ENCODE measurements at regions not wholly inside any gene's neighbourhood (a gene's known extent, or its start where the extent isn't known, plus 50 kb on each side); places are given as distances from the start of the nearest gene placed in this dataset.
A peak's percentile ranks its signal among the peaks of the same experiment; 100 is the strongest.

DNA sequence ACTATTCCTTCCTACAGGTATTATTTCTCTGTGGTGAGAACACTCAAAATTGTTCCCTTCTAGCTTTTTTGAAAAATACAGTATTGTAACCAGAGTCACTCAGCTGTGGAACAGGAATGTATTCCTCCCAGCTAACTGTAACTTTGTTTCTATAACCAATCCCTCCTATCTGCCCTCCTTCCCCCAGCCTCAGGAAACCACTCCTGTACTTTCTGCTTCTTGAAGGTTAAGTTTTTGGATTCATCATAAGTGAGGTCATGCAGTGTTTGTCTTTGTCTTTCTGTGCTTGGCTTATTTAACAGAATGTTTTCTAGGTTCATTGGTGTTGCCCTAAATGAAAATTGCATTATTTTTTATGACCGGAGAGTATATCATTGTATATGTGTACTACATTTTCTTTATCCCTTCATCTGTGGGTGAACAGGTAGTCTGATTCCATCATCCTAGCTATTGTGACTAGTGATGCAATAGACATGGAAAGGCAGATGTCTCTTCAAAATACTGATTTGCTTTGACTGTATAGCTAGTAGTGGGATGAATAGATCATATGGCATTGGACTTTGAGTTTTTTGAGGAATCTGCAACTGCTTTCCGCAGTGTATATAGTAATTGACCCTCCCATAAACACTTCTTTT lies 112.9 kb upstream of the GRK3 start:
- Histone ChIP-seq H4K8ac (ENCODE audit: low read depth in 2 of 2, low read length in 2 of 2) (no peak overlapping the region), H3K79me1 (ENCODE audit: low read depth in 1 of 2, low read length in 2 of 2) (peaks cover 16 to 62% of the 10 kb centered on the region in 2 experiments), H4K5ac (ENCODE audit: low read depth, low read length) (no peak overlapping the region), H2BK20ac (ENCODE audit: low read depth, low read length) (no peak overlapping the region), H2BK15ac (ENCODE audit: low read depth, low read length) (no peak overlapping the region), H2AK9ac (replicated peaks; ENCODE audit: low read depth, low read length, poor library complexity) (no peak overlapping the region), H3K56ac (ENCODE audit: extremely low read depth, insufficient read depth, low read length) (no peak overlapping the region), H4K20me1 (ENCODE audit: insufficient read depth, low read length) (peaks cover 60% of the 10 kb centered on the region), H3K4me3 (ENCODE audit: insufficient read depth, low read depth, low read length) (no peak overlapping the region), H3K27me3 (ENCODE audit: control insufficient read depth, insufficient read depth, low read length) (no peaks in the 10 kb centered on the region), H3K14ac (replicated peaks; ENCODE audit: low read depth, low read length) (no peak overlapping the region), H3K36me3 (ENCODE audit: control insufficient read depth, insufficient read depth, low read length) (peaks cover 10% of the 10 kb centered on the region), H3K9ac (ENCODE audit: low read depth, low read length) (0 out of 2 replicates have a peak overlapping the region, but pooled peaks have one; percentile 13), H3K4ac (ENCODE audit: low read depth, low read length) (no peak overlapping the region), H3K18ac (ENCODE audit: low read depth, low read length) (no peak overlapping the region), H2BK120ac (ENCODE audit: low read depth, low read length) (no peak overlapping the region), H3K9me3 (ENCODE audit: control insufficient read depth, insufficient read depth, low read length) (no peaks in the 10 kb centered on the region), H3K23ac (ENCODE audit: low read depth, low read length) (no peak overlapping the region), H2AFZ (replicated peaks; ENCODE audit: low read length, poor library complexity) (no peak overlapping the region), H3K4me2 (ENCODE audit: low read depth, low read length) (peak overlapping the region; percentile 53), H2BK5ac (ENCODE audit: low read depth, low read length, poor library complexity, severe bottlenecking) (no peak overlapping the region), H3K9me1 (ENCODE audit: insufficient read depth, low read length) (peaks cover under 1% of the 10 kb centered on the region), H3K4me1 (ENCODE audit: control insufficient read depth, insufficient read depth, low read length) (peaks cover 15% of the 10 kb centered on the region), H2AK5ac (ENCODE audit: low read depth, low read length) (no peak overlapping the region), H4K91ac (ENCODE audit: insufficient read depth, low read depth, low read length) (no peak overlapping the region), H3K27ac (ENCODE audit: insufficient read depth, low read length) (no peak overlapping the region)
- WGBS, 2 experiments (ENCODE audit: extremely low coverage in 2 of 2, insufficient read length in 1 of 2): no CpG with 5 or more reads among the region's 2 CpGs
- TF ChIP-seq RCOR1 (IDR thresholded peaks at IDR 0.05; ENCODE audit: insufficient replicate concordance, low read length) (no peak), CEBPB (IDR thresholded peaks at IDR 0.05; ENCODE audit: low read depth, low read length) (peak; percentile 85)
- intact Hi-C loops (cut with micrococcal nuclease) (no loop called here), in situ Hi-C loops (cut with MboI; ENCODE audit: low sequenced_read_pairs) (loop anchor here (5.0 to 25.0 kb wide), 2 partner anchors 321 to 886 kb away; no protein-coding TSS in a partner anchor), dilution Hi-C loops (cut with HindIII; ENCODE audit: low sequenced_read_pairs, unreplicated experiment) (no loop called here)
- ChIA-PET POLR2A (ENCODE audit: unreplicated experiment) (no interaction called here), CTCF (interaction anchor here (0.6 to 1.4 kb wide), 3 partner anchors 87 to 321 kb away, joined by 3 to 4 read pairs (median 4); no protein-coding TSS in a partner anchor)
- no TSS peak for BruUV-seq (replicated peaks)
- ATAC-seq (ENCODE audit: low read depth) (no peak), DNase-seq (peak; percentile 42)

All from IMR-90 (cell line).